ENCODE measurements at regions not wholly inside any gene's neighbourhood (a gene's known extent, or its start where the extent isn't known, plus 50 kb on each side); places are given as distances from the start of the nearest gene placed in this dataset.

DNA sequence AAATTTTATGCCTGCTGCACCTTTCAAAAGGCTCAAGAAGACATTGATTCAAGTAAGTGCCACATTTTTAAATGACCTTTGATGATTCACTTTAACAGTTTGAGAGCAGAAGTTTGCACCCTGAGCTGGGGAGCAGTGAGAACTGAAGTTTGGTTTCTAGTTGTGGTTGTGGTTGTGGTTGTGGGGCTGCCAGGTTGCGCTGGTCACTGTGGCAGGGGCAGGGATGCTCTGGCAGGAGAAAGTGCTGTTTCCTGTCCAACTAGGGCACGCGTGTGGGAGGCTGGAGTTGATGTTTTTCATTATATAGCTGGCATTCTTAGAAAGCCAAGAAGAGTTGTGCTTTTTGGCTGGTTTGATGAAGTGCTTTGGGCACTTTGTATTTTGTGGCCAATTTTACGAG is 339.7 kb upstream of the NR2F2 start:
- TF ChIP-seq ZNF274 (IDR thresholded peaks at IDR 0.05; ENCODE audit: low read depth, low read length): no peak
- no peak for TF ChIP-seq YY1 (IDR thresholded peaks at IDR 0.05; ENCODE audit: insufficient read depth, insufficient read length)
- no peak for TF ChIP-seq SUZ12 (IDR thresholded peaks at IDR 0.05; ENCODE audit: extremely low read depth, insufficient read depth, insufficient read length)
